Mesodermal cell (in vitro differentiated cells): ENCODE measurements at regions not wholly inside any gene's neighbourhood (a gene's known extent, or its start where the extent isn't known, plus 50 kb on each side); places are given as distances from the start of the nearest gene placed in this dataset.
"Not testable (repeated sequence)": the region's sequence is repeated elsewhere in the genome, so short reads cannot be mapped to it uniquely, and the experiment has no call there.

ENCODE experiments used
- H3K27ac ChIP-seq: 2 replicates; pipeline ENCODE4 v1.7.0; 2013; ENCODE audit warnings: mild to moderate bottlenecking, low read depth, low read length, moderate library complexity; ENCODE audit not compliant: severe bottlenecking
- H3K36me3 ChIP-seq: 2 replicates; pipeline ENCODE4 v1.7.1; 2013; ENCODE audit warnings: mild to moderate bottlenecking, low read length, moderate library complexity; ENCODE audit not compliant: control insufficient read depth, insufficient read depth
- H3K4me1 ChIP-seq: one replicate; pipeline ENCODE4 v1.7.1; 2013; ENCODE audit warnings: mild to moderate bottlenecking, low read length; ENCODE audit not compliant: insufficient read depth, control insufficient read depth, poor library complexity, severe bottlenecking
- H3K4me3 ChIP-seq: 2 replicates; pipeline ENCODE4 v1.7.0; 2013; ENCODE audit warnings: low read length, control low read depth, mild to moderate bottlenecking; ENCODE audit not compliant: insufficient read depth, poor library complexity, severe bottlenecking; ENCODE audit errors: extremely low read depth
- H3K9me3 ChIP-seq: 2 replicates; pipeline ENCODE4 v1.7.1; 2013; ENCODE audit warnings: mild to moderate bottlenecking, low read length, moderate library complexity; ENCODE audit not compliant: control insufficient read depth
- WGBS, 2 experiments: methylation state at CpG; one replicate each; pipeline ENCODE4 v1.1.5; 2013; ENCODE audit warnings: missing lambda C conversion rate in 2 of 2; ENCODE audit not compliant: insufficient coverage in 2 of 2; 5-methylcytosine and 5-hydroxymethylcytosine counted together

DNA sequence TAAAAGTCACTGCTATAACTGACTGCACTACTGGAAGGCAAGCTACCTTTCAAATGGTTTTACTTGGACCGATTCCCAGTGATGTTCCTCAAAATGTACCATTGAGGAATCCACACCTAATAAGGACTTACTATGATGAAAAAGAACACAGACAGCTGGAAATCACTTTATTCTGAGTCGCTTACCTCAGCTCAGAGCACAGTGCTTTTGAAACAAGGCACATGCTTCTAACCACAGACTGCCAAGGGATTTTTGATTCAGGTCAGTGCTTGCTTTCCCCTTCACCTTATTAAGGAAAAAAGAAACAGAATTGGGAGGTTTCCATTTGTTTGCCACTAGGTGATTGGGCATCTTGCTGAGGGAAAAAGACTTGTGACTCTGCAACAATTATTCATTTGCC lies 707.5 kb upstream of the FSHR start:
- Histone ChIP-seq H3K9me3 (no peaks in the 10 kb centered on the region), H3K4me1 (no peaks in the 10 kb centered on the region), H3K36me3 (no peaks in the 10 kb centered on the region), H3K27ac (no peak overlapping the region), H3K4me3 (no peak overlapping the region)
- WGBS, 2 experiments: 100% methylated on average over 1 of the region's 2 CpGs

DNA sequence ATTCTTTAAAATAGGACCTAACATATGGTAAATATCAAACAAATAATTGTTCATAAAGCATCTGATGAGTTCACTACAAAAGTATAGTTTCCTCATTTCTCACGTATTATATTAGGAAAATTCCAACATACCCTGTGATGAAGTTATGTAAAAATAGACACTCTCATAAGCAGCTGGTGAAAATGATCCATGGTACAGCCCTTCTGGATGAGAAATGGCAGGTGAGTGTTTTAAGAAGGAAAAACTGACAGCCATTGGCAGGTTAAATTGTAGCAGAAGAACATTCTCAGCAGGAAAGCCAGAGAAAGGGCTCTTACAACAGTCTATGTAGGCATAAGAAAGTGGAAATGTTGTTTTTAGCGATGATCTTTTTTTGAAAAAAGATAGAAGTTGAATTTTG lies 706.5 kb upstream of the FSHR start:
- no peaks in the 10 kb centered on the region for H3K36me3 ChIP-seq
- no peaks in the 10 kb centered on the region for H3K9me3 ChIP-seq
- no peaks in the 10 kb centered on the region for H3K4me1 ChIP-seq
- no peak overlapping the region for H3K4me3 ChIP-seq
- WGBS, 2 experiments: 88 to 90% methylated on average over 1 of the region's 2 CpGs
- no peak overlapping the region for H3K27ac ChIP-seq

- Histone ChIP-seq H3K27ac (no peak overlapping the region), H3K4me1 (no peaks in the 10 kb centered on the region), H3K4me3 (no peak overlapping the region), H3K9me3 (no peaks in the 10 kb centered on the region), H3K36me3 (no peaks in the 10 kb centered on the region)
- WGBS, 2 experiments: 100% methylated on average over 1 of the region's 2 CpGs
Measured at GRCh38 chr2:49860170-49860569, 705.9 kb upstream of the FSHR start.

DNA sequence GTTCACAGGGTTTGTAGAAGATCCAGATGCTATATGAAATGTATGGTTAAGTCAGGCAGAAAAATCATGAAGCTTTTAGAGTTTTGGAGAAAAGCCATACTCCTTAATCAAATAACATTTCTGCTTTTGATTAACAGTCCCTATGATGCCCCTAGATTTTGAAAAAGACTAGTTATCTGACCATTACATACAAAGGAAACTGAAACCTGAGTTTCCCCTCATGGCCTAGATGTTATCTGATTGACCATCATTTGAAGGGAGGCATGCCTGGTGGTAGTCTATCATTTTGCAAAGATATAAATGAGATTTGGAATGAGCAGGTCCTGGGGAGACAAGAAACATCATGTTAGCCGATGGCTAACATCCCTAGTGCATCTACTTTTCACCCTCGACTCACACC lies 704.3 kb upstream of the FSHR start:
- Histone ChIP-seq H3K4me1 (no peaks in the 10 kb centered on the region), H3K36me3 (no peaks in the 10 kb centered on the region), H3K27ac (no peak overlapping the region), H3K4me3 (no peak overlapping the region), H3K9me3 (no peaks in the 10 kb centered on the region)
- 100% methylated on average over 2 of the region's 2 CpGs; no CpG with 5 or more reads in 1 of the 2 experiments for WGBS, 2 experiments

- H3K27ac ChIP-seq: no peak overlapping the region
- WGBS, 2 experiments: 81 to 100% methylated on average over 2 to 3 of the region's 3 CpGs
- no peaks in the 10 kb centered on the region for H3K36me3 ChIP-seq
- no peaks in the 10 kb centered on the region for H3K4me1 ChIP-seq
- H3K4me3 ChIP-seq: no peak overlapping the region
- no peaks in the 10 kb centered on the region for H3K9me3 ChIP-seq
Measured at GRCh38 chr2:49858113-49858490, 703.8 kb upstream of the FSHR start.

GRCh38 chr2:49857371-49858112 lies 703.2 kb upstream of the FSHR start:
- H3K4me1 ChIP-seq: no peaks in the 10 kb centered on the region
- WGBS, 2 experiments: 89% methylated on average over 1 of the region's 2 CpGs; no CpG with 5 or more reads in 1 of the 2 experiments
- H3K27ac ChIP-seq: no peak overlapping the region
- H3K4me3 ChIP-seq: no peak overlapping the region
- H3K9me3 ChIP-seq: no peaks in the 10 kb centered on the region
- no peaks in the 10 kb centered on the region for H3K36me3 ChIP-seq

GRCh38 chr2:49845671-49846070 lies 691.4 kb upstream of the FSHR start:
- Histone ChIP-seq H3K27ac (no peak overlapping the region), H3K9me3 (peaks cover 10% of the 10 kb centered on the region), H3K4me3 (no peak overlapping the region), H3K36me3 (no peaks in the 10 kb centered on the region), H3K4me1 (peaks cover 2% of the 10 kb centered on the region)
- WGBS, 2 experiments: 79 to 96% methylated on average over 4 of the region's 4 CpGs

- peaks cover 10% of the 10 kb centered on the region for H3K9me3 ChIP-seq
- H3K36me3 ChIP-seq: no peaks in the 10 kb centered on the region
- peaks cover 8% of the 10 kb centered on the region for H3K4me1 ChIP-seq
- no peak overlapping the region for H3K27ac ChIP-seq
- no peak overlapping the region for H3K4me3 ChIP-seq
Measured at GRCh38 chr2:49845021-49845420, 690.7 kb upstream of the FSHR start.

DNA sequence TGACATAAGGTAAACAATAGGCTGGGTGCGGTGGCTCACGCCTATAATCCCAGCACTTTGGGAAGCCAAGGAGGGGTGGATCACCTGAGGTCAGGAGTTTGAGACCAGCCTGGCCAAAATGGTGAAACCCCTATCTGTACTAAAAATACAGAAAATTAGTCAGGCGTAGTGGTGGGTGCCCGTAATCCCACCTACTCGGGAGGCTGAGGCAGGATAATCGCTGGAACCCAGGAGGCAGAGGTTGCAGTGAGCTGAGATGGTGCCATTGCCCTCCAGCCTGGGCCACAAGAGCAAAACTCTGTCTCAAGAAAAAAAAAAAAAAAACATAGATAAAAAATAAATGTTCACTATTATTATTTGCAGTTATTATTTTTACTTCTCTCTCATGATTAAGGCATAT lies 689.8 kb upstream of the FSHR start:
- not testable (repeated sequence) for H3K4me1 ChIP-seq, H3K4me3 ChIP-seq, H3K27ac ChIP-seq, H3K36me3 ChIP-seq
- H3K9me3 ChIP-seq: peaks cover 10% of the 10 kb centered on the region
- 95 to 100% methylated on average over 2 to 3 of the region's 6 CpGs for WGBS, 2 experiments

- H3K27ac ChIP-seq: no peak overlapping the region
- WGBS, 2 experiments: 100% methylated on average over 1 of the region's 2 CpGs
- no peak overlapping the region for H3K4me3 ChIP-seq
- H3K4me1 ChIP-seq: peaks cover 9% of the 10 kb centered on the region
- H3K36me3 ChIP-seq: no peaks in the 10 kb centered on the region
- peaks cover 10% of the 10 kb centered on the region for H3K9me3 ChIP-seq
Measured at GRCh38 chr2:49843314-49843713, 689.0 kb upstream of the FSHR start.

DNA sequence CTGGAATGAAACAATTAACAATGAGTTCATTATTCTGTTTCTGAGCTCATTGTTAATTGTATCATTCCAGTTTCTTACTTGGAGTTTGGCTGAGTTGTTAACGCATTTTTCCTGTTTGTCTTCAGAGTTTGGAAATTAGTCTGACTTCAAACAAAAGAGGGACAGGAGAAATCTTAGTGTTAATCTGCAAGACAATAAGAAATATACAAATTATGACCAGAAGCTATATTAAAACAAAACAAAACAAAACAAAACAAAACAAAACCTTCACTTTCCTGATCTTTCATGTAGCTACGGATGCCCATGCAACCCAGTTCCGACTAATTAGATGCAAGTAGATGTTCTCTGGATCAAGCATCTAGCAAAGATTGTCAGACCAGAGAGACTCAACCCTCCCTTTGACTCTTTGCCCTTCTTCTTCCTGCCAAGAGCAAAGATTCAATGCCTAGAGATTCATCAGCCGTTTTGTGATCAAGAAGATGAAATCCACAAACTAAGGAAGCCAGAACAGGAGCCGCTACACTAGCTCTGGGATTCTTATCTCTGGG lies 686.2 kb upstream of the FSHR start:
- WGBS, 2 experiments: 82 to 93% methylated on average over 3 of the region's 5 CpGs
- H3K27ac ChIP-seq: peak overlapping the region; percentile 25

More for the DNA sequence above, 686.2 kb upstream of the FSHR start:
- Histone ChIP-seq H3K4me3 (no peak overlapping the region), H3K36me3 (no peaks in the 10 kb centered on the region), H3K4me1 (peaks cover 14% of the 10 kb centered on the region), H3K9me3 (peaks cover 10% of the 10 kb centered on the region)
